OCI-M1 (cell line): ENCODE measurements at regions not wholly inside any gene's neighbourhood (a gene's known extent, or its start where the extent isn't known, plus 50 kb on each side); places are given as distances from the start of the nearest gene placed in this dataset.
"Not testable (repeated sequence)": the region's sequence is repeated elsewhere in the genome, so short reads cannot be mapped to it uniquely, and the experiment has no call there.

Experiments
- DNase-seq: peaks from one replicate; lab custom pipeline; 2025; lab: John Stamatoyannopoulos, UW

DNA sequence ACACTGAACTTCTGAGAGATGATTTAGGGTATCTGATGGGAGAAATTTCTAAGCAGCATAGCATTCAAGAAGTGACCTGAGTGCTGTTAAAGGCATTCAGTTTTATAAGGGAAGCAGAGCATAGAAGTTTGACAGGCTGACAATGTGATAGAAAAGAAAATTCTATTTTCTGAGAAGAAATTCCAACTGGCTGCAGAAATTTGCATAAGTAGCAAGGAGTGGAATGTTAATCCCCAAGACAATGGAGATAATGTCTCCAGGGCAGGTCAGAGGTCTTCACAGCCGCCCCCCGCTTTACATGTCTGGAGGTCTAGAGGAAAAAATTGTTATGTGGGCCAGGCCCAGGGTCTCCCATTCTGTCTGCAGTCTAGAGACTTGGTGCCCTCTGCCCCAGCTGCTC, 1361.8 kb upstream of the EYS start:
- DNase-seq = no peak

DNA sequence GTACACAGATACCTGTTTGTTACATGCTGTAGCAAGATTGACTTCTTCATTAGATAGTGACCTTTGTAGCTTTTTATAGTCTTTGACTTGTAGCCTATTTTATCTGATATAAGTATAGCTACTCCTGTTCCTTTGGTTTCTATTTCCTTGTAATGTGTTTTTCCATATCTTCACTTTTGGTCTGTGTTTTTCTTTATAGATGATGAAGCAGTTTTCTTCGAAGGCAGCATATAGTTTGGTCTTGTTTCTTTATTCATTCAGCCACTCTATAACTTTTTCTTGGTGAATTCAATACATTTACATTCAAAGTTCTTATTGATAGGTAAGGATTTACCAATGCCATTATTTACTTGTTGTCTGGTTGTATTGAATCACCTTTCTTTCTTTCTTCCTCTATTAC, 1357.3 kb upstream of the EYS start:
- peak; percentile 67 for DNase-seq

DNA sequence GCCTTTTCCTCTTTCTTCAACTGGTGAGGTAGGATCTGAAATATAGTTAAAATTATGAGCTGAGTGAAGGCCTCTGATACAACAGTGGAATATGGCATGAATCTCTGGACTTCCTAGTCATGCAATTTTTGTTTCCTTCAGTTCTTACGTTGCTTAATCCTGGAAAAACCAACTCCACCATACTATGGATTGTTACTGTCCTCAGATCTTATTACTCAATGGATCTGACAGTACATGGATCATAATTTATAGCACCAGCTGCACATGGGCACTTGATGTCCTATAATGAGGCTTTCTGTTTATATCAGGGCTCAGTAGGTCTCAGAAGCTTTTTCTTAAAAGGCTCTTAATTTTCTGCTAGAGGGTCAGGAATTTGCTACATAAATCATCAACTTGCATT, 1341.0 kb upstream of the EYS start:
- no peak for DNase-seq

DNA sequence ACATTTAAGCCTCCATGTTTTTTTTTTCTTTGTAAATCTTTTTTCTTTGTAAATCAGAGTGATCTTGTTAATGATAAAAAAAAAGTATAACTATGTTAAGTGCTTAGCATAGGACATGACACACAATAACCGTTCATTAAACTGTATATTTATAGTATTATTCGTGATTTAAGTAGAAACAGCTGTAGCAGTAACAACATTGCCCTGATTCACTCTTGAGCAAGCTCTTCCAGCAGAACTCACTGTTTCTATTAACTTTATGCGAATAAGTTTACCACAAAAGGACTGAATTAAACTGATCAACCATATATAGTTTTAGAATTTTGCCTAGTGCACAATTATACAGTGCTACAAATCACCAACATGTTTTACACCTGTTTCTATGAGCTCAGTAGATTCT, 1338.0 kb upstream of the EYS start:
- no peak for DNase-seq

DNA sequence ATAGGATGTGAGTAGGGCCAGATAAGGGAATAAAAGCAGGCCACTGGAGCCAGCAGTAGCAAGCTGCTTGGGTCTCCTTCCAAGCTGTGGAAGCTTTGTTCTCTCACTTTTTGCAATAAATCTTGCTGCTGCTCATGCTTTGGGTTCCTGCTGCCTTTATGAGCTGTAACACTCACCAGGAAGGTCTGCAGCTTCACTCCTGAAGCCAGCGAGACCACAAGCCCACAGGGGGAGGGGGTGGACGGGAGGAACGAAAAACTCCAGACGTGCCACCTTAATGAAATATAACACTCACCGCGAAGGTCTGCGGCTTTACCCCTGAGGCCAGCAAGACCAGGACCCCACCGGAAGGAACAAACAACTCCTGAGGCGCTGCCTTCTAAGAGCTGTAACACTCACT, 1324.4 kb upstream of the EYS start:
- DNase-seq = peak; percentile 60

DNA sequence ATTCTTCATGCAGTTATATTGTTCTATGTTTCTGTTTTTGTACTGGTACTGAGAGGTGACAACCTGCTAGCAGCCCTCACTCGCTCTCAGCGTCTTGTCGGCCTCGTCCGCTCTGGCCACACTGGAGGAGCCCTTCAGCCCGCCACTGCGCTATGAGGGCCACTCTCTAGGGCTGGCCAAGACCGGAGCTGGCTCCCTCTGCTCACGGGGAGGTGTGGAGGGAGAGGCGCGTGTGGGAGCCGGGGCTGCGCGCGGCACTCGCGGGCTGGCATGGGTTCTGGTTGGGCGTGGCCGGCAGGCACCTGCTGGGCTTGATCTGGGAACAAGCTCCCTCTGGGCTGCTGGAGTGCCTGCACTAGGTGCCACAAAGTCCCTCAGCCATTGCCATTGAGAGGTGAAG, 1323.8 kb upstream of the EYS start:
- DNase-seq = no peak

DNA sequence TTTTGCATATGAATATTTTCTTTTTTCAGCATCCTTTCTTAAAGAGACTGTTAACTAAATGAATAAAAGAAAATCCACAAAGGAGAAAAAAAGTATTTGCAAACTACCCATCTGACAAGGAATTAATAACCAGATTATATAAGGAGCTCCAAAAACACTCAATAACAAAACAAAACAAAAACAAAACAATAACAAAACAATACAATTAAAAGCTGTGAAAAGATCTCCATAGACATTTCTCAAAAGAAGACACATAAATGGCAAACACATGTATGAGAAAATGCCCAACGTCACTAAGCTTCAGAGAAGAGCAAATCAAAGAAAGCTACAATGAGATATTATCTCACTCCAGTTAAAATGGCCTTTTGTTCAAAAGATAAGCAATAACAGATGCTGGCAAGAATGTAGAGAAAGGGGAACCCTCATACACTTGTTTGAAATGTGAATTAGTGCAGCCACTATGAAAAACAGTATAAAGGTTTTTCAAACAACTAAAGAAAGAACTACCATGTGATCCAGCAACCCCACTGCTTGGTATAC, 1310.0 kb upstream of the EYS start:
- no peak for DNase-seq

DNA sequence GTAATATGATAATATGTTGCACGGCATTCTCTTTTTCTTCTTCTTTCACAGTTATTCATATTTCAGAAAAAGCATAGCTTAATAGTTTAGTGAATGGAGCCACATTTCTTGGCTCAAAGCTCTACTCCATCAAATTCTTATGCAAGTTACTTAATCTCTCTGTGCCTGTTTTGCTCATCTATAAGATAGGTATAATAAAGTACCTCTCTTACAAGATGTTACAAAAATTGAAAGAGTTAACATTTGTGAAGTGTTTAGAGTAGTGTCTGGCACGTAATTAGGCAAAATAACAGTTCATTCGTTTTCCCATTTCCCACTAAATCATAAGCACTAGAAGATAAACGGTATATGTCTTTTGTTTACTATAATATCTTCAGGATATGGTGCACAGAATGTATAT, 1304.4 kb upstream of the EYS start:
- no peak for DNase-seq

DNA sequence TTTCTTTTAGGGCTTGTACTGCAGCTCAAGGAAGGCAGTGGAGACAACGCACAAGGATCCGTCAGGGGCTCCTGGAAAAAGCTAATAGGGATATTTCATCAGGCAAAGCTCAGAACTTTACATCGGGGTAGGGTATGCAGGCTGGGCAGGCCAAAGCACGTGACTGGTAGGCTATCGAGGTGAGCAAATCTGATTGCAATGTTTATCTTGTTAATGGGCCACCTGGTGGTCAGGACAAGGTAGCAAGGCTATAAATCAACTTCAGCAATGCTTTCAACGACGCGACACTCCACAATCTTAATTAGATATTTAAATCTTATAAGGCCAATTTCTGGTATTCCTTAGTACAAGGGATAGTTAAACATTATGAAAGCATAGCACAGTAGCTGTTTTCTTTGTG, 1302.8 kb upstream of the EYS start:
- DNase-seq = no peak

DNA sequence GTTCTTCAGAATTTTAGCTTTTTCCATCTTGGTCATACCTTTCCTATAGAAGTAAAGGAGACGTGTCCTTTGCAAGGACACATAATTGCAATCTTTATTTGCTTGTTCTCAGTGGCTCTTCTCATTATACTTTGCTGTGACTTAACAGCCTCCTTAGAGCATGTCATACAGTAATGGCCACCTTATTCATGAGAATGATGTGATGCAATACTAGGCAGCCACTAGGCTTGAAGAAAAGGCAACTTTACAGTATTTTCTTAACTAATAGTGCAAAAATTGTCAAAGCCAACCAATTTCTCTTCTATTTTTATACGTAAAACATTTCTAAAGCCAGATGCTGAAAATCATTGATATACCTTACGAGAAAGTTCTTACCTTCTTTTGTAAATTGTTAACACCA, 1296.8 kb upstream of the EYS start:
- DNase-seq = no peak

DNA sequence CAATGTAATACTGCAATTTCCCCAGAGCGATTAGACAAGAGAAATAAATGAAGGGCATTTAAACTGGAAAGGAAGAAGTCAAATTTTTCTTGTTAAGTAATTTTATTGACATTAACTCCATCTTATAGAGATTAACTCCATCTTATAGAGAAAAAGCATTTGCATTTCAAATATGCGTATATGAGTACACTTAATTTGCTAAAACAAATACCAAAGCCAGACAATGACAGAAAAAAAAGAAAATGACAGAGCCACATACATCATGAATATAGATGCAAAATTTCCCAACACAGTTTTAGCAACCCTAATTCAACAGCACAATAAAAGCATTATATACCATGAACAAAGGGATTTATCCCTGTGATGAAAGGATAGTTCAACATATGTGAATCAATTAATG, 1293.1 kb upstream of the EYS start:
- no peak for DNase-seq

DNA sequence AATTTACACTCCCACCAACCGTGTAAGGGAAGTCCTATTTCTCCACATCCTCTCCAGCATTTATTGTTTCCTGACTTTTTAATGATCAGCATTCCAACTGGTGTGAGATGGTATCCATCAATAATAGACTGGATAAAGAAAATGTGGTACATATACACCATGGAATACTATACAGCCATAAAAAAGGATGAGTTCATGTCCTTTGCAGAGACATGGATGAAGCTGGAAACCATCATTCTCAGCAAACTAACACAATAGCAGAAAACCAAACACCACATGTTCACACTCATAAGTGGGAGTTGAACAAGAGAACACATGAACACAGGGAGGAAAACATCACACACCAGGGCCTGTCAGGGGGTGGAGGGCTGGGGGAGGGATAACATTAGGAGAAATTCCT, 1290.6 kb upstream of the EYS start:
- not testable (repeated sequence) for DNase-seq

DNA sequence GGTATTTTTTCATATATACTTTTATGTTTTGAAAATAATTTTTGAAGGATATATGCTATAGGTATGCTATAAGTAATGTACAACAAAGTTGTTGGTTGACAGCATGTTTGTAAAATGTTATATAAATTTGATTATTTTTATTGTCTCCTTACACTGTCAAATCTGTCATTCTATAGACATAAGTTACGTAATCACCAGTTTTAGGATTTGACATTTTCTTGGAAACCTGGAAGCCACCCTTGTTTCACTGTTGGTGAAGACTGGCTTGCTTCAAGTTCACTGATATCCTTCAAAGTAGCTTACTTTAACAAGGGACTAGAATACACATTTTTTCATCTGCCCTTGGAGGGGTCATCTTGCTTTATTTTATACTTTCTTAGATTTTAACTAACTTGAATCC, 1288.6 kb upstream of the EYS start:
- no peak for DNase-seq

DNA sequence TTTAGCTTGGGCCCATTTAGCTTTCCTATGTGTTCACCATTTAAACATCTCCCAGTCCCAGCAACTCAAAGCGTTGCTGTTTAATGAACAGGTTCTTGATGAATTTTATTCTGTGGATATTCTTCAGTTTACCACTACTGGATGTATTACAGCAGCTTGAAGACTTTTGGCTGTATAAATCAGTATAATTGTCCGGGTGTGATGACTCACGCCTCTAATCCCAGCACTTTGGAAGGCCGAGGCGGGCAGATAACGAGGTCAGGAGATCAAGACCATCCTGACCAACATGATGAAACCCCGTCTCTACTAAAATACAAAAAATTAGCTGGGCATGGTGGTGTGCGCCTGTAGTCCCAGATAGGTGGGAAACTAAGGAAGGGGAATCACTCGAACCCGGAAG, 1286.7 kb upstream of the EYS start:
- DNase-seq = not testable (repeated sequence)

DNA sequence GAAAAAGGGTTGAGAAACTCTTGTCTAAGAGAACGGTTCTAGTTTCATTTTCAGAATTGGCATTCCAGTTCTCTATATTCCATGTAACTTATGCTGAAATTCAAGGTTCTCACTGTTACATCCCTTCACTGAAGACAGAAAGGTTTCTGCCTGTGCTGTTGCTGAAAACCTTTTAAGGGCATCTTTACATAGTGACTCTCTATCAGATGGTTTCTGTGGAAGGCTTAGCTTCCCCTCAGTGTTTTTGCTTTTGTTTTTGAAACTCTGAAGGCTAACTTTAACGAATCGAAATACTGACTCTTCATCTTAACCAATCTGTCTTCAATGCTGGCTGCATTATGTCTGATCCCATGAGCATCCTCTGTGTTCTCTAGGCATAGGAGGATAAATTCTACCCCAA, 1286.2 kb upstream of the EYS start:
- DNase-seq = peak; percentile 71

DNA sequence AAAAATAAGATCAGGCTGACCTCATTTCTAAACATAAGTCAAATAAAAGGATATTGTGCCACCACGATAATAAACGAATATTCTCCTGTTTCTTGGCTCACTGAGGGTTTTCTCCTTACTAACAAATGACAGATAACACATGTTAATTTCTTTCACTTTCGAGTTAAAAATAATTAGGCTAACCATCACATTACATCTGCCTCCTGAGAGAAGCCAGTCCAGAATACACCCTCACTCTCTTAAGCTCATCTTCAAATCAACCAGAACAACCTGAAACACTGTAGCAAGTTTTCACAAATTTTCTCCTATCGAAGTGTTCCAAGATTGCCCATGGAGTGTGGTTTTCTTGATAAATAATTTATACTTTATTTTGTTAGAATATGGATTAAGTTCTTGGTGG, 1285.6 kb upstream of the EYS start:
- DNase-seq = peak; percentile 63

DNA sequence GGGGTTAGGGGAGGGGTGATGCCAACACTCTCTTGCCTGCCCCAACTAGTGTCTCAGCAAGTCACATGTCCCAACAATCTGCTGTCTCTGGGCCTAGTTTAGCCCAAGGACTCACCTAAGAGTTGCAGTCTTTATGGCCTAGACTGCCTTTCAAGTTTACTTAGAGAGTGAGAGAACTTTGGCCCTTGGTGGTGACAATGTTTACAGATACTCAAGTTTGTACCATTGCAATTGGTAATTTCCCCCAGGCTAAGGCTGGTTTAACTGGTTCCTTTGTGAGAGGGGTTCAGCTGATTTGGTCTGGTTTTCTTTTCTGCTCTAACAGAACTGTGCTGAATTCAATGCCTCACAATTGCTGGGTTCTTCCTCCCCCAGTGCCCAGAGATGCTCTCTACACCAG, 1279.9 kb upstream of the EYS start:
- no peak for DNase-seq

DNA sequence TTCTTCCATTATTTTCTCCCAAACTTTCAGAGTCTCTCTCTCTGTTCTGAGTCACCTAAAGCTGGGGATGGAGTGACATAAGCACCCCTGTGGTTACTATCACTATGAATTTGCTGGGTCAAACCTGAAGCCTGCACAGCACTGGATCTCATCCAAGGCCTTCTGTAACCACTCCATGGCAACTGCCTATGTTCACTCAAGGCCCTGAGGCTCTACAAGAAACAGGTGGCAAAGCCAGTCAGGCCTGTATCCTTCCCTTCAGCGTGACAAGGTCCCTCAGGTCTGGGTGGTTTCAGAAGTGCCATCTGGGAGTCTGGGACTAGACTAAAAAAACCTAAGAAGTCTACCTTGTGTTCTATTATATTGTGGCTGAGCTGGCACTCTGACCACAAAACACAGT, 1278.8 kb upstream of the EYS start:
- peak; percentile 64 for DNase-seq

DNA sequence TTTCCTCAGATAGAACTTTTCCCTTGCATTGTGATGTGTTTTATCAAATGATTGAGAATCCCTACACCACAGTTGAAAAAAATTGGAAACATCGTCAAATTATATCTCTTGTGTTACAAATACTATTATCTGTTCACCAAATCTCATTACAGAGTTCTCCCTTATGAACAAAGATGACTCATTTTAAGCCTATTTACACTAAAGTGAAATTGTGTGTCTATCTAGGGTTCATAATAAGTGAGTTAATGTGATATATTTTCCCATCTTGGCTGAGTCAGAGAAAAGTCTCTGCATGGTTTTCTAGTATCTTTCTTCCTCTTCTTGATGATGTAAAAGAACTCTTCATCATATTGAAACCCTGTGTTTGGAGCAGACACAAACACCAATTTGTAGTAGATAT, 1263.3 kb upstream of the EYS start:
- no peak for DNase-seq

DNA sequence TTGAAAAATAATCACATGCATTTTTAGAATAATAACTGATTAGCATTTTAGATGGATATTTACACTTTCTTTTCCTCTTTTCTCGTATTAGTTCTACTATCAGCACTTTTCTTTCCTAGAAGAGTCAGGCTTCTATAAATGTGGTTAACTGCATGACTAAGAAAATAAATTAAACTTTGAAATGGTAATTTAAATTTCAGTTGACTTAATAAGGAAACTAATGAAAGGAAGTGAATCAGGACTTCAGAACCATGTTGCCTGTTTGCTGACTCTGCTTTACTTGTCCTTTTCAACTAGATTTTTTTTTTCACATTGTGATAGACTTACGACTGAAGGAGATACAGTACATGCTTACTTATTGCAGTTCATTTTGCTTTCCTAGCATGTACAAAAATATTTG, 1258.2 kb upstream of the EYS start:
- DNase-seq = no peak

DNA sequence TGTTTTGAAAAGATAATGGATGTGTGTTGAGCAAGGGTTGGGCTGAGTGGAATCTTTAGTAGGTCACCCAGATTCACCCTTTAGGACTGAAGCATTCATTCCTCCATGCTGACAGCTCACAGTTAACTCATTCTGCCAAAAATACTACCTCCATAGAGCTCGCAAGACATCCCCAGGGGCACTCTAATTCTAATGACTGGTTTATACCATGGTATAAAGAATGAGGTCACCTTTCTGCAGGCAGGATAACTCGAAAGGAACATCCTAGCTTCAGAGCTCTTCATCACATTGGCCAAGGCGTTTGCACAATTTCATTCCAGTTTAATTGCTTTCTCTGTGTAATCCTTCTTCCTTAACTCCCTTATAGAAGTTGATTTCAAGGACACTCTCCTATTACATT, 1257.2 kb upstream of the EYS start:
- no peak for DNase-seq

DNA sequence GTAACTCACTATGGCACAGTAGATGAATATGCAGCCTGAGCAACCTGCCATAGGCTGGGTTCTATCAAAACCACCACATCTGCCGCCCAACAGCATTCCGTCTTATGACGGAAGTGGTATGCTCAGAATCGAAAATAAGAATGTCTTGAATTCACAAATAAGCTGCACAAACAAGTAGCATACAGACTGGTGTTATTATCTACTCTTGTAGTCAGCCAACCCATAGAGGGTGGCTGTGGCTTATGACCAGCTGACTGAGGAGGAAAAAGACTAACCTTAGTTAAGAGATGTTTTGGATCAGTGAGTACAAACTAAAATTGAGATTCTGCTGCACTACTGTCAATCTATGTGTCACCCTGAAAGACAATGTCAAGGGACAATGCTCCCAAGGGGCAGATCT, 1255.1 kb upstream of the EYS start:
- DNase-seq = peak; percentile 54

DNA sequence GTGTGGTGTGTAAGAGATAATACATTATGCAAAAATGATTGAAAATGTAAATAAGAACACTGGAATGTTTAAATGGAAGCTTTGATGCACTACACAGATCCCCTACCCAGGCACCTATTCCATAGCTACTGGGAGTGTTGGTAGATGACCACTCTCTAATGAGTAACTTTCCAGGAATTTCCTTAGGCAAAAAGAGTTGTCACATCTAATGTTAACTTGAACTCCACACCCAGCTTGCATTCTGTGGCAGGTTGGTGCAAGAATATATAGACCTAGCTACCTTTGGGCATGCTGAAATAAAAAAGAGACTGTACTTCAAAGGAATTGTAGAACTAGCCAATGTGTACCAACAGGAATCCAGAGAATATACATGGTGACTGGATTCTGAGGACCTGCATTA, 1254.2 kb upstream of the EYS start:
- no peak for DNase-seq

DNA sequence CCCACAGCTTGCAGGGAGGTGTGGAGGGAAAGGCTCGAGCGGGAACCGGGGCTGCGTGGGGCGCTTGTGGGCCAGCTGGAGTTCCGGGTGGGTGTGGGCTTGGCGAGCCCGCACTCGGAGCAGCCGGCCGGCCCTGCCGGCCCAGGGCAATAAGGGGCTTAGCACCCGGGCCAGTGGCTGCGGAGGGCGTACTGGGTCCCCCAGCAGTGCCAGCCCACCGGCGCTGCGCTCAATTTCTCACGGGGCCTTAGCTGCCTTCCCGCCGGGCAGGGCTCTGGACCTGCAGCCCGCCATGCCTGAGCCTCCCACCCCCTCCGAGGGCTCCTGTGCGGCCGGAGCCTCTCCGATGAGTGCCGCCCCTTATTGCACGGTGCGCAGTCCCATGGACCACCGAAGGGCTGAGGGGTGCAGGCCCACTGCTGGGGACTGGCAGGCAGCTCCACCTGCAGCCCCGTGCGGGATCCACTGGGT, 1242.2 kb upstream of the EYS start:
- DNase-seq = no peak

DNA sequence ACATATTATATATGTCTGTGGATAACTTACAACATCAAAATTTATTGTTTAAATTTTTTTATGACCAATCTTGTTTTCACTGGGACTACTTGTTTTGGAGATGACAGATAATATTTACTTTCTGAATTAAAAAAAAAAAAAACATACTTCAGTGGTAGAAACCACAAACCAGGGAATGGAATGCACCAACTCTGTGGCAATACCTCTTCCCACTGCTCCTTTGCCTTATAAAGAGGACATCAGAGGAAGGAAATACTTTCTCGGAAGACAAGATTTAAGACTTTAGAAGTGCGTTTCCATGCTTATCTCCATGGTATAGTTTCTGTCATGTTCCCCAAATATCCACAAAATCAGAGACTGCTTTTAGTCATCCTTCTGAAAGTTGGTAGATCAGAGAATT, 1241.1 kb upstream of the EYS start:
- DNase-seq = no peak
